ENCODE measurements at regions not wholly inside any gene's neighbourhood (a gene's known extent, or its start where the extent isn't known, plus 50 kb on each side); places are given as distances from the start of the nearest gene placed in this dataset.

DNA sequence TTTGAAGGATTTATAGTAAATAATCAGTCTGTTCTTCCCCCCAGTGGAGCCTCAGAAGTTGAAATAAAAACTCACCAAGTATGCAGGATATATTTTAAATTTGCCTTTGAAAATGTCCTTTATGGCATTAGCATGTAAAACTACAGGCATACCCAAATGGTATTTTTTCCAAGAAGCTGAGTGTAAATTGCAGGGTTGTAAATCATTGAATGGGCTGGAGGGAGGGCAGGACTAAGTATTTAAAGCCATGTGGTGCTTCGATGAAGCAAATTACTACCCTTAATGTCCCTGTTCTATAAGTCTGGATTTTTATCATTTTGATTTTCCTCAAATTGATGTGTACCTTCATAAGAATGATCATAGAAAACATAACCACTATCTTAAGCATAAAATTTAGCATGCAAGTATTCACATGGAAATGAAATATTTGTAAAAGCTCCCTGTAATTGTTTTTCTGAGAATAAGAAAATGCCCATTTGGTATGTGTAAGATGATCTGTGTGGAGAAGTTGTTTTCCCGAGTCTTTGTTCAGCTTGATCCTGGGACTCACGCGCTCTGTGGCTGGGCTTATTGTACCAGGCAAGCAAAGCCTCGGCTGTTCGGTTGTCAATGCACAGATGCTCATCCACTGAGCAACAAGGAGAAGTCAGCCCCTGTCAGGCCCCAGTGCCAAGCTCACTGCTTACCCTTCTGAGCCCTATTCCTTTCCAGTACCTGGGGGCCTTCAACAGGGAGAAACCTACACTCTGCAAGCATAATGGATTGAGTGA lies 66.7 kb downstream of the CD164 start:
- Mint-ChIP-seq H3K27ac (no peak overlapping the region), H3K4me1 (peaks cover 4% of the 10 kb centered on the region; the same call in 1 of the 3 replicates), H3K27me3 (ENCODE audit: insufficient read depth, low read depth, poor library complexity) (no peaks in the 10 kb centered on the region), H3K4me3 (no peak overlapping the region), H3K36me3 (ENCODE audit: low read depth) (no peaks in the 10 kb centered on the region), H3K9me3 (no peaks in the 10 kb centered on the region)
- no peak overlapping the region for H3K4me2 ChIP-seq
- H2AFZ ChIP-seq: 0 out of 2 replicates have a peak overlapping the region, but pooled peaks have one; percentile 7
- H3K36me3 ChIP-seq (ENCODE audit: insufficient read depth): no peaks in the 10 kb centered on the region
- no peaks in the 10 kb centered on the region for H3K79me2 ChIP-seq (replicated peaks; ENCODE audit: insufficient read depth)
- no peak for TF ChIP-seq CREB1 (CRISPR knock-in tag; IDR thresholded peaks at IDR 0.05; ENCODE audit: low read depth)
- TF ChIP-seq JUNB (IDR thresholded peaks at IDR 0.05; ENCODE audit: unreplicated experiment): no peak
- no peak for TF ChIP-seq EZH2 (IDR thresholded peaks at IDR 0.05; ENCODE audit: low read depth, unreplicated experiment)
- no peak for TF ChIP-seq EZH2phosphoT487 (IDR thresholded peaks at IDR 0.05; ENCODE audit: unreplicated experiment)
- TF ChIP-seq, protein P1, sequence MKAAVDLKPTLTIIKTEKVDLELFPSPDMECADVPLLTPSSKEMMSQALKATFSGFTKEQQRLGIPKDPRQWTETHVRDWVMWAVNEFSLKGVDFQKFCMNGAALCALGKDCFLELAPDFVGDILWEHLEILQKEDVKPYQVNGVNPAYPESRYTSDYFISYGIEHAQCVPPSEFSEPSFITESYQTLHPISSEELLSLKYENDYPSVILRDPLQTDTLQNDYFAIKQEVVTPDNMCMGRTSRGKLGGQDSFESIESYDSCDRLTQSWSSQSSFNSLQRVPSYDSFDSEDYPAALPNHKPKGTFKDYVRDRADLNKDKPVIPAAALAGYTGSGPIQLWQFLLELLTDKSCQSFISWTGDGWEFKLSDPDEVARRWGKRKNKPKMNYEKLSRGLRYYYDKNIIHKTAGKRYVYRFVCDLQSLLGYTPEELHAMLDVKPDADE (IDR thresholded peaks at IDR 0.05): no peak
- TF ChIP-seq, protein P2, sequence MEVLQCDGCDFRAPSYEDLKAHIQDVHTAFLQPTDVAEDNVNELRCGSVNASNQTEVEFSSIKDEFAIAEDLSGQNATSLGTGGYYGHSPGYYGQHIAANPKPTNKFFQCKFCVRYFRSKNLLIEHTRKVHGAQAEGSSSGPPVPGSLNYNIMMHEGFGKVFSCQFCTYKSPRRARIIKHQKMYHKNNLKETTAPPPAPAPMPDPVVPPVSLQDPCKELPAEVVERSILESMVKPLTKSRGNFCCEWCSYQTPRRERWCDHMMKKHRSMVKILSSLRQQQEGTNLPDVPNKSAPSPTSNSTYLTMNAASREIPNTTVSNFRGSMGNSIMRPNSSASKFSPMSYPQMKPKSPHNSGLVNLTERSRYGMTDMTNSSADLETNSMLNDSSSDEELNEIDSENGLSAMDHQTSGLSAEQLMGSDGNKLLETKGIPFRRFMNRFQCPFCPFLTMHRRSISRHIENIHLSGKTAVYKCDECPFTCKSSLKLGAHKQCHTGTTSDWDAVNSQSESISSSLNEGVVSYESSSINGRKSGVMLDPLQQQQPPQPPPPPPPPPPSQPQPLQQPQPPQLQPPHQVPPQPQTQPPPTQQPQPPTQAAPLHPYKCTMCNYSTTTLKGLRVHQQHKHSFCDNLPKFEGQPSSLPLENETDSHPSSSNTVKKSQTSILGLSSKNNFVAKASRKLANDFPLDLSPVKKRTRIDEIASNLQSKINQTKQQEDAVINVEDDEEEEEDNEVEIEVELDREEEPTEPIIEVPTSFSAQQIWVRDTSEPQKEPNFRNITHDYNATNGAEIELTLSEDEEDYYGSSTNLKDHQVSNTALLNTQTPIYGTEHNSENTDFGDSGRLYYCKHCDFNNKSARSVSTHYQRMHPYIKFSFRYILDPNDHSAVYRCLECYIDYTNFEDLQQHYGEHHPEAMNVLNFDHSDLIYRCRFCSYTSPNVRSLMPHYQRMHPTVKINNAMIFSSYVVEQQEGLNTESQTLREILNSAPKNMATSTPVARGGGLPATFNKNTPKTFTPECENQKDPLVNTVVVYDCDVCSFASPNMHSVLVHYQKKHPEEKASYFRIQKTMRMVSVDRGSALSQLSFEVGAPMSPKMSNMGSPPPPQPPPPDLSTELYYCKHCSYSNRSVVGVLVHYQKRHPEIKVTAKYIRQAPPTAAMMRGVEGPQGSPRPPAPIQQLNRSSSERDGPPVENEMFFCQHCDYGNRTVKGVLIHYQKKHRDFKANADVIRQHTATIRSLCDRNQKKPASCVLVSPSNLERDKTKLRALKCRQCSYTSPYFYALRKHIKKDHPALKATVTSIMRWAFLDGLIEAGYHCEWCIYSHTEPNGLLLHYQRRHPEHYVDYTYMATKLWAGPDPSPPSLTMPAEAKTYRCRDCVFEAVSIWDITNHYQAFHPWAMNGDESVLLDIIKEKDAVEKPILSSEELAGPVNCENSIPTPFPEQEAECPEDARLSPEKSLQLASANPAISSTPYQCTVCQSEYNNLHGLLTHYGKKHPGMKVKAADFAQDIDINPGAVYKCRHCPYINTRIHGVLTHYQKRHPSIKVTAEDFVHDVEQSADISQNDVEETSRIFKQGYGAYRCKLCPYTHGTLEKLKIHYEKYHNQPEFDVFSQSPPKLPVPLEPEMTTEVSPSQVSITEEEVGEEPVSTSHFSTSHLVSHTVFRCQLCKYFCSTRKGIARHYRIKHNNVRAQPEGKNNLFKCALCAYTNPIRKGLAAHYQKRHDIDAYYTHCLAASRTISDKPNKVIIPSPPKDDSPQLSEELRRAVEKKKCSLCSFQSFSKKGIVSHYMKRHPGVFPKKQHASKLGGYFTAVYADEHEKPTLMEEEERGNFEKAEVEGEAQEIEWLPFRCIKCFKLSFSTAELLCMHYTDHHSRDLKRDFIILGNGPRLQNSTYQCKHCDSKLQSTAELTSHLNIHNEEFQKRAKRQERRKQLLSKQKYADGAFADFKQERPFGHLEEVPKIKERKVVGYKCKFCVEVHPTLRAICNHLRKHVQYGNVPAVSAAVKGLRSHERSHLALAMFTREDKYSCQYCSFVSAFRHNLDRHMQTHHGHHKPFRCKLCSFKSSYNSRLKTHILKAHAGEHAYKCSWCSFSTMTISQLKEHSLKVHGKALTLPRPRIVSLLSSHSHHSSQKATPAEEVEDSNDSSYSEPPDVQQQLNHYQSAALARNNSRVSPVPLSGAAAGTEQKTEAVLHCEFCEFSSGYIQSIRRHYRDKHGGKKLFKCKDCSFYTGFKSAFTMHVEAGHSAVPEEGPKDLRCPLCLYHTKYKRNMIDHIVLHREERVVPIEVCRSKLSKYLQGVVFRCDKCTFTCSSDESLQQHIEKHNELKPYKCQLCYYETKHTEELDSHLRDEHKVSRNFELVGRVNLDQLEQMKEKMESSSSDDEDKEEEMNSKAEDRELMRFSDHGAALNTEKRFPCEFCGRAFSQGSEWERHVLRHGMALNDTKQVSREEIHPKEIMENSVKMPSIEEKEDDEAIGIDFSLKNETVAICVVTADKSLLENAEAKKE (CRISPR knock-in tag; IDR thresholded peaks at IDR 0.05): no peak
- TF ChIP-seq, protein P3, sequence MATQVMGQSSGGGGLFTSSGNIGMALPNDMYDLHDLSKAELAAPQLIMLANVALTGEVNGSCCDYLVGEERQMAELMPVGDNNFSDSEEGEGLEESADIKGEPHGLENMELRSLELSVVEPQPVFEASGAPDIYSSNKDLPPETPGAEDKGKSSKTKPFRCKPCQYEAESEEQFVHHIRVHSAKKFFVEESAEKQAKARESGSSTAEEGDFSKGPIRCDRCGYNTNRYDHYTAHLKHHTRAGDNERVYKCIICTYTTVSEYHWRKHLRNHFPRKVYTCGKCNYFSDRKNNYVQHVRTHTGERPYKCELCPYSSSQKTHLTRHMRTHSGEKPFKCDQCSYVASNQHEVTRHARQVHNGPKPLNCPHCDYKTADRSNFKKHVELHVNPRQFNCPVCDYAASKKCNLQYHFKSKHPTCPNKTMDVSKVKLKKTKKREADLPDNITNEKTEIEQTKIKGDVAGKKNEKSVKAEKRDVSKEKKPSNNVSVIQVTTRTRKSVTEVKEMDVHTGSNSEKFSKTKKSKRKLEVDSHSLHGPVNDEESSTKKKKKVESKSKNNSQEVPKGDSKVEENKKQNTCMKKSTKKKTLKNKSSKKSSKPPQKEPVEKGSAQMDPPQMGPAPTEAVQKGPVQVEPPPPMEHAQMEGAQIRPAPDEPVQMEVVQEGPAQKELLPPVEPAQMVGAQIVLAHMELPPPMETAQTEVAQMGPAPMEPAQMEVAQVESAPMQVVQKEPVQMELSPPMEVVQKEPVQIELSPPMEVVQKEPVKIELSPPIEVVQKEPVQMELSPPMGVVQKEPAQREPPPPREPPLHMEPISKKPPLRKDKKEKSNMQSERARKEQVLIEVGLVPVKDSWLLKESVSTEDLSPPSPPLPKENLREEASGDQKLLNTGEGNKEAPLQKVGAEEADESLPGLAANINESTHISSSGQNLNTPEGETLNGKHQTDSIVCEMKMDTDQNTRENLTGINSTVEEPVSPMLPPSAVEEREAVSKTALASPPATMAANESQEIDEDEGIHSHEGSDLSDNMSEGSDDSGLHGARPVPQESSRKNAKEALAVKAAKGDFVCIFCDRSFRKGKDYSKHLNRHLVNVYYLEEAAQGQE (IDR thresholded peaks at IDR 0.05; ENCODE audit: unreplicated experiment): no peak
- no peak for TF ChIP-seq ZNF331 (CRISPR knock-in tag; IDR thresholded peaks at IDR 0.05; ENCODE audit: low read depth)
- TF ChIP-seq ZNF114 (CRISPR knock-in tag; IDR thresholded peaks at IDR 0.05): no peak
- TF ChIP-seq STAT1 (IDR thresholded peaks at IDR 0.05; ENCODE audit: unreplicated experiment): no peak
- no peak for TF ChIP-seq POLR2AphosphoS5 (IDR thresholded peaks at IDR 0.05; ENCODE audit: low read depth)
- TF ChIP-seq NANOG (IDR thresholded peaks at IDR 0.05; ENCODE audit: borderline replicate concordance): no peak
- H3F3A ChIP-seq (replicated peaks; ENCODE audit: low read depth): no peaks in the 10 kb centered on the region
- H3K4me1 ChIP-seq (ENCODE audit: insufficient read depth): no peaks in the 10 kb centered on the region
- H3K27me3 ChIP-seq (ENCODE audit: insufficient read depth): no peaks in the 10 kb centered on the region
- H3K4me3 ChIP-seq: no peak overlapping the region
- no peak for DNase-seq (ENCODE audit: low spot score)
- H3K27ac ChIP-seq (ENCODE audit: low read depth): no peak overlapping the region
- H4K20me1 ChIP-seq (replicated peaks; ENCODE audit: insufficient read depth): no peaks in the 10 kb centered on the region
- no peak; the same call in 2 of the 3 replicates for ATAC-seq
- H3K9me2 ChIP-seq (ENCODE audit: insufficient read depth): peaks cover 6% of the 10 kb centered on the region; the same call in 1 of the 2 replicates
